NCI-H1105 treated with DMSO at 0.1 percent for 48 hours (cell line): ENCODE measurements at regions not wholly inside any gene's neighbourhood (a gene's known extent, or its start where the extent isn't known, plus 50 kb on each side); places are given as distances from the start of the nearest gene placed in this dataset.

Source experiments
- DNase-seq: peaks from one replicate; lab custom pipeline; 2025; lab: John Stamatoyannopoulos, UW

DNA sequence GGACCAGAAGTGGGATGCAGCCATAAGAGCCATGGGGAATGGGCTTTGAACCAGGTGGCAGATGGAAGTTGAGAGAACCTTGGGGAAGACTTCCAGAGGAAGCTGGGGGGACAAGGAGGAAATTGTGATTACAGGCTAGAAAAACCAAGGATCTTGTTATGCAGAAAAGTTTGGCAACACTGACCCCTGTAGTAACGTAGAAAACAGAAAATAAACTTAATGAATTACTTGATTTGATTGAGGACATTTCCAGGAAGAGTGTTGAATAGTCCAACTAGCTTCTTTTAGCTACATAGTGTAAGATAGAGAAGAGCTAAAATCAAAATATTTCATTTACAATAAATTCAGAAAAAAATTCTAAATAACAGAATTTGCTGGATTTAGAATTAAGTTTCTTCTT, 91.9 kb upstream of the GPC1 start:
- no peak for DNase-seq

DNA sequence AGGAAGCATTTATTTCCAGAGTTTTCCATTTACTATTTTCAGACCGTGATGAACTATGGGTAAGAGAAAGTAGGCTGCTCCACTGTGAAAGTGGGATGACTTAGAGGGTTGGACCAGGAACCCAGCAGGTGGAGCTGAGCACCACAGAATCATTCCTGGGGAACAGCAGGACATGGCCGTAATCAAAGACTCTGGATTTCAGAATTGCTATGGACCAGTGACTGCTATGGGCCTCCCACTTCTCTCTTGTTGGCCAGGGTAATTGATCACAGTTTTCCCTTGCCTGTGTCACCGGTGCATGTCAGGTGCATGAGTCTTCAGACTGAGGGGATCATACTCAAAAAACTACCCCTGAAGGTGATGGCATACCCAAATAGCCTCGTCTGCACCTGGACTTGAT, 90.6 kb upstream of the GPC1 start:
- no peak for DNase-seq

DNA sequence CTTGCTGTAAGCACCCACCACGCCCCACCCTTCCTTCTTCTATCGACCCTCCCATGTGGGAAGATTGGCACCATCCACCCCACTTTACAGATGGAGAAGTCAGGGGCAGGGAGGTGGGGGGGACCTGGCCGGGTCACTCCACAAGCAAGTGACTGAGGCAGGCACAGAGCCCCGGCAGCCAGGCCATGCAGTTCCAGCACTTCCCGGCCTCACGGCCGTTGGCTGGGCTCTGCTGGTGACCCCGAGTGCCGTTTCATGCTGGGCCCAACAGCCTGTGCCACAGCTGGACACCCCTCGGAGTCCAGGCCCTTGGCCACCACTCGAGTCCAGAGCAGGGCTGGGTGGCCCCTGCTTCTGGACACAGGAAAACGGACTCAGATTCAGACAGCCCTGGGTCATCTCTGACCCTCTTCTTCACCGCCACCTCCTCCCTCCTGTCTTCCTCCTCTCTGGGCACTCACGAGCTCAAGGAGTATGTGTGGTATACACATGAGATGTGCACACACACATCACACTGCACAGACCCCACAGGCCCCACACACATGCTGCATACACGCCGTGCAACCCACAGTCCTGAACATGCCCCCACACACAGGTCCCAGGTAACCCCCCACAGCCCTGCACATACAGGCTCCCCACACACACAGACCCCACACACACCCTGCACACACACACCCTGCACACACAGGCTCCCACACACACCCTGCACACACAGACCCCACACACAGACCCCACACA, 89.3 kb upstream of the GPC1 start:
- DNase-seq, result no peak

DNA sequence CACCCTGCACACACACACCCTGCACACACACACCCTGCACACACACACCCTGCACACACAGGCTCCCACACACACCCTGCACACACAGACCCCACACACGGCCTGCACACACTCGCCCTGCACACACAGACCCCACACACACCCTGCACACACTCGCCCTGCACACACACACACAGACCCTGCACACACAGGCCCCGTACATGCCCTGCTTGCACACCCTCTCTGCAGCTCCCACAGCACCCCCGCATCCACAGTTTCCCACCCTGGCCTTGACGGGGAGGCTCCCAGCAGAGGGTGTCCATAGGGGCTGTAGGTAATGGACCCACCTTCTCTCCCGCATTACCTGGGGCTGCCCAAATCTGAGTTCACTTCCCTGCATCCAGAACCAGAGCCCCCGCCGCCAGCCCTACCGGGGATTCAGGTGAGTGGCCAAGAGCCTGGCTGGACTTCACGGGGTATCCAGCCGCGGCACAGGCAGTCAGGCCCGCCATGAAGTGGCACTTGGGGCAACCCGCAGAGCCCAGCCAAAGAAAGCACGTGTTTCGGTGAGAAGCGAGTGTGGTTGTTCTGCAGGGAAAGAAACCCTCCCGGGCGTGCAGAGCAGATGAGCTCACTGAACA, 88.6 kb upstream of the GPC1 start:
- DNase-seq, result no peak

DNA sequence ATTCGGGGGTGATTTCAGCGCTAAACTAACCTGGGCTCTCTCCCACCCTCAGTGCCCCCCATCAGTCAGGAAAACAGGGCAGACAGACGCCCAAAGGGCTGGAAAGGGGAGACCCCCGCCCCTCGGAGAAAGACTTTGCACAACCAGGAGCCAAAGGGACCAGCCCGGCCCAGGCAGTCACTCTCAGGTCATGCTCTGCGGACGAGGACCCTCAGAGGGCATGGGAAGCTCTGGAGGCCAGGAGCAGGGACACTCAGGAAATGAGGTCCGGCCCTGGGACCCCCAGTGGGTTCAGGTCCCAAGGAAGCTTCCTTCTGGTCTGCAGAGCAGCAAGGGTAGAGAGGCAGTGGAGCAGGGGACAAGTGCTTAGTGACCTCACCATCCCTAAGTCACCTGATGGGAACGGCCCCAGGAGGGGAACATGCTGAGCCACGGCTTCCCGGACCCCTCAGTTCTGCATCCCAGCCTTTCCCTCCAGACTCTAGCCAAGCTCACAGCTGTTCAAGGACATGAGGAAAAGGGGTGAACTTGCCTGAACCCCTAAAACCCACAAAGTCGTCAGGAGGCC, 88.0 kb upstream of the GPC1 start:
- DNase-seq, result no peak

DNA sequence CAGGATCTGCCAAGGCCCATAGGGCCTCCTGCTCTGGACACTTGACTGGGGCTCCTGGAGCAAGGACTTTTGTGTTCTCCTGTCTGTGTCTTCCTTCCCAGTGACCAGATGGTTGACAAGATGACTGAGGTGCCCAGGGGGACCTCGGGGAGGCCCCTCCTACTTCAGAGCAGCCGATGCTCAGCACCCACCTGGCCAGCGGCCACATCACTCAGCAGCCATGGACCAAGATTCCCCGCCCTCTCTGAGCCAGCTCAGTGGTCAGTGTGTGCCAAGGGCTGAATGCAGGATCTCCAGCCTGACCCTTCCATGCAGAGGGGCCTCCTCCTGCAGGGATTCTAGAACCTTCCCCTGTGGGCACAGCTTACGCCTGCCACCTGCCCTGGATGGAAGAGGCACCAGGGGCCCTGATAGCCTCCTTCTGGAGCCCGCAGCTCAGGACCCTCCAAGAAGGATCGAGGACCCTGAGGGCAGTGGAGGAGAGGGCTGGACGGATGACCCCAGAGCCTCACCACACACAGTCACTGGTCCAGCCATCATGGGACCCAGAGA, 87.4 kb upstream of the GPC1 start:
- DNase-seq, result no peak

DNA sequence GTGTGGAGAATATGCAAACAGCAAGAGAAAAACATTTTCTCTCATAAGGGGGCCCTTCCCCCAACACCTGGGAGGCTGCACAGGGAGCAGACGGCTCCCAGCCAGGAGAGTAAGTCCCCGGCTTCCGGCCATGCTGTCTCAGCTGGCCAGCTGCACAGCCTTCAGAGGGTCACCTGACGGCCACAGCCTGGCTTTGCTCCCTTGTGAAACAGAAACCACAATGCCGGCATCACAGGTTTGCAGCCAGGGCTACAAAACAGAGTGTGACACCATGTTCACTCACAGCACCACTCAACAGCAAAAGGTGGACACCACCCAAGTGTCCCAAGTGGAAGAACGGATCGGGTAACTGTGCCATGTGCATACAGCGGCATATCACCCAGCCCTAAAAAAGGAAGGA, 86.9 kb upstream of the GPC1 start:
- no peak for DNase-seq

DNA sequence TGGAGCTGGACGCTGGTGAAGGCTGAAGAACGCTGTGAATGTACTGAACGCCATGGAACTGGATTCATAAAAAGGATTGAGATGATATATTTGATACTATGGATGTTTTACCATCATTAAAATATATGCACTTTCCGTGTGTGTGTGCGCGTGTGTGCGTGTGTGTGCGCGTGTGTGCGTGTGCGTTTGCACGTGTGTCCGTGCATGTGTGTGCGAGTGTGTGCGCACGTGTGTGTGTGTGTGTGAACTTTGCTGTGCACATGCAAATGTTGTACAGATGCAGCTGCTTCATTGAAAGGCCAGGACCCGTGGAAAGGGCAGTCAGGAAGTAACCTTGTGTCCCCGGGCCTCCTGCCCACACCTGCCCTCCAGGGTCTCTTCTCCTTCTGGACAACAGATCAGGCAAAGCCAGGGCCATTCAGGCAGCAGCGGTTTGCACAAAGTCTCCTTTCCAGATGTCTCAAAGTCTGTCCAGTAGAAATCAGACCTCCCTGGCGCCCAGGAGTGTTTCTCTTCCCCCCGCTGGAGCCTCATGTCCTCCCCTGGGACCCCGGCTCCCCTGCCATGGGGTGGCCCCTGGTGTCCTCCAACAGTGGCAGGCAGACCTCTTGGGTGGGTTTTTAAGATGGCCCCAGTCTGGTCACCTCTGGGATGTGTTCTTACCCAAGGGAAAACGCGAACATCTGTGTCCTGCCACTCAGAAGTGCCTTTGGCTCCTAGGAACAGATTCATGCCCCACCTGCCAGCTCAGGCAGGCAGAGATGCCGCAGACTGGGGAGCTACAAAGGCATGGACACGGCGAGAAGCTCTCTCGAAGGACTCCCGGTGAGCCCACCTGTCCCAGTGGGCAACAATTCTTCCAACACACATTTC, 86.1 kb upstream of the GPC1 start:
- no peak for DNase-seq

DNA sequence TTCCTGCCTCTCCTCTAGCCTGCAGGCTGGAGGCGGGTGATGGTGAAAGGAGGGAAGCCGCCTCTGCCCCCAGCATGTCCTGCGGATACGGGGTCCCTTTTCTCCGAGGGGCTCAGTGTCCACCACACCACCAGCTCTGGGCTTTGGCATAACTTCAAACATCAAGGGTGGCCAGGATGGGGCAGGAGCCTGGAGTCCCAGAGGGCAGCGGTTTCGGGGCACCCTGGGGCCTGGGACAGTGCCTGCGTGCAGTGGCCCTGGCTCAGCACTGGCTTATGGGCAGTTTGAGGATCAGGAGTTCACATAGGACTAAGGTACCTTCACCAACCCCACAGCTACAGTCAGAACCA, 85.5 kb upstream of the GPC1 start:
- no peak for DNase-seq

DNA sequence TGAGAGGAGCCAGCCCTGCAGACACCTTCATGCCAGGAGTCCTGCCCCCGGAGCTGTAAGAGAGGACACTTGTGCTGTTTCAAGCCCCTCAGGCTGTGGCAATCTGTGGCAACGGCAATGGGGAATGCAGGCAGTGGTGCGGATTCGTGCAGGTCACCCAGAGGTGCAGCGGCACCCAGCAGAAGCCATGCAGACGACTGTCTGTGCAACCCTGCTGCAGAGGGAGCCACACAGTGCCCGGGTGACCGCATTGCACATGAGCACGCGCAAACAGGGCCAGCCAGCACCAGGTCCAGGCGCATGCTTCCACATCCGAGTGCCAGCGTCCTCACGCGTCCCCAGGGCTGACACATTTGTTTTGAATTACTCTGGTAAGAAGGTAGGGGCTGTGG, 84.8 kb upstream of the GPC1 start:
- no peak for DNase-seq

DNA sequence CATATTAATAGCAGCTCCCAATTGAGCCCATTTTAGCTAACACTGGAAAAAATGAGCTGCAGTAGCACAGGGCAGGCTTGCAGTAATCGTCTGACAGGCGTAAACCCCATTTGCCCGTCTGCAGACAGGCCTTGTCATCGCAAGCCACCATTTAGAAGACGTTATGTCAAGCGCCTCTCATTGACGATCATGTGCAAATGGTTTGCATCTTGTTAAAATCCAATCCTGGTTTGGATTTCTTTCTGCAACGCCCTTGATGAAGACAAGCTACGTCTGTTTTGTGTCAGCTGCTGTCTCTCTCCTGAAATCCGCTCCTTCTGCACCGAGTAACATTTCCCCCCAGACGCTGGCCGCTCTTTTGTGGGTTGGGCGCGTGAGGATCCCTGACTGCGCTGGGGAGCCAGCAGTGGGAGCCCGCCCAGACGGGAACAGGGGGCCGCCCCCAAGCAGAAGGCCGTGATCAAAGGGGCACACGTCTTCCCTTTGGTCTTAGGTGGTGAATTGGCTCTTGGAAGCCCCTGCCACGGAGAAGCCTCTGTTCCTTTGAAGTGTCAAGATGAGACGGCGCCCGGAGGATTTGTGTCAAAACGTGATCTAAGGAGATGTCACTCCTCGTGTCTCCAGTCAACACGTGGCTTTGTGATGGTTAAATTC, 84.2 kb upstream of the GPC1 start:
- DNase-seq, result no peak

DNA sequence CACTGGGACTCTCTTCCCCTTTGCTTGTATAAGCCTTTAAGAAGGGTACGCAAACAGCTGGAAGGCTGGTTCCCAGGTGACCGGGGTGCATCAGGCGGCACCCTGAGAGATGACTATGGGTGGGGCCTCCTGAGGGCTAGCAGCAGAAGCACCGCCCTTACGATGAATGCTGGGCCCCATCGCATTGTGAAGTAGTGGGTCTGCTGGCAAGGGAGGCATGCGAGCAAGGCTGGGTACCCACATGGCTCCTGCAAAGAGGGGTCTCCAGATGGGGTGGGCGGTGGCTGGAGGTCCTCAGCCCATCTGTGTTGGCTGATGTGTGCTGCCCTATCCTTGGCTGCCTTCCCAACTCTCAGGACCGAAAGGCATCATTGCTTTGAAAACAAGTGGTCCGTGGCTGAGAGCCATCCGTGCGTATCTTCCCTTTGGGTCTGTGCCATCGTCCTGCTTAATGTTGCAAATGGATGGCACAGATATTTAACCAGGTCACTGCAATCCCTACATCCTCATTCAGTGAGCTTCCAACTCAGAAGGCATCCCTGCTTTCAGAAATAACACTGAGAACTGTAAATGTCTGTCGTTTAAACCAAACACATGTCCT, 83.5 kb upstream of the GPC1 start:
- DNase-seq, result peak; percentile 80

DNA sequence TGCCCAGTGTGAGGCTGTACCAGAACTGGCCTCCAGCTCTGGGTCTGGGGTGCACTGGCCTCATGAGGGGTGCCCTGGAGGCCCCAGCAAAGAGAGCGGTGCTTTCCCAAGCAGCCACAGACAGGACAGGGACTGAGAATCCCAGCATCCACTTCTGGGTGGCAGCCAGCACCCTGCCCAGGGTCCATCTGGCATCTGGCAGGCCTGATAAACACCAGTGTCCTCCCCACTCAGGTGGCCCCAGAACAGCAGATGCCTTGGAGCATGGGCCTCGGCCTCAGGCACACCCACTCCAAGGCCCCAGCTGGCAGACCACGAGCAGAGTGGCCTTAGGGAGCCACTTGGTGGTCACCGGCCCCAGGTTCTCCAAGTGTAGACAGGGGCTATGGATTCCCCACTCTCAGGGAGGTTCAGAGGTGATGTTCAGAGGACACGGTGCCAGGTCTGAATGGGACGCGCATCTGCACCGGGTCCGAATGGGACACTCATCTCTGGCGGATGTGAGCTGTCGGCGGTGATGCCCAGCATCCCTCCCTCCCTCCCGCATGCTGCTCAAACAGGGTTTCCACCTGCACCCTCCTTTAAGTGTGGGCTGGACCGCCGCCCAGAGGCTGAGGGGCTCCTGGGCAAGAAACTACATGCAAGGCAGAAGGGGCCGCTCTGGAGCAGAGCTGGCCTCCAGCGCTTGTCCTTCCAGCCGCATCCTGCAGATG, 82.2 kb upstream of the GPC1 start:
- peak; percentile 69 for DNase-seq

DNA sequence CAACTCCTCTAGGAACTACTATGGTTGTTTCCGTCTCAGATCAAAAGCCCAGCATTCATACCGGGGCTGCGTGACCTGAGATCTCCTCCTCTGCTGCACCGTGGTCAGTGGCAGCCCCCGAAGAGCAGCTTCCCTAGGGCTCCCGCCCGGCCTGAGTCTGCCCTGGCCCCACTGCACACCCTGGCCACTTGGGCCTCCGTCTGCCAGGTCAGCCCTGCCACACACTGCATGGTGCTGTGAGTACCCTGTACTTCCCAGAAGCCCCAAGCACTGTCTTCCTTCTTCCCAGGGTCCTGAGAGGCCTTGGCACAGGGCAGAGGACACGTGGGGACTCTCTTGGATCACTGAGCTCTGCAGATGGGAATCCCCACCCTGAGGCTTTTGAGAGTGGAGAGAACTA, 81.5 kb upstream of the GPC1 start:
- no peak for DNase-seq

DNA sequence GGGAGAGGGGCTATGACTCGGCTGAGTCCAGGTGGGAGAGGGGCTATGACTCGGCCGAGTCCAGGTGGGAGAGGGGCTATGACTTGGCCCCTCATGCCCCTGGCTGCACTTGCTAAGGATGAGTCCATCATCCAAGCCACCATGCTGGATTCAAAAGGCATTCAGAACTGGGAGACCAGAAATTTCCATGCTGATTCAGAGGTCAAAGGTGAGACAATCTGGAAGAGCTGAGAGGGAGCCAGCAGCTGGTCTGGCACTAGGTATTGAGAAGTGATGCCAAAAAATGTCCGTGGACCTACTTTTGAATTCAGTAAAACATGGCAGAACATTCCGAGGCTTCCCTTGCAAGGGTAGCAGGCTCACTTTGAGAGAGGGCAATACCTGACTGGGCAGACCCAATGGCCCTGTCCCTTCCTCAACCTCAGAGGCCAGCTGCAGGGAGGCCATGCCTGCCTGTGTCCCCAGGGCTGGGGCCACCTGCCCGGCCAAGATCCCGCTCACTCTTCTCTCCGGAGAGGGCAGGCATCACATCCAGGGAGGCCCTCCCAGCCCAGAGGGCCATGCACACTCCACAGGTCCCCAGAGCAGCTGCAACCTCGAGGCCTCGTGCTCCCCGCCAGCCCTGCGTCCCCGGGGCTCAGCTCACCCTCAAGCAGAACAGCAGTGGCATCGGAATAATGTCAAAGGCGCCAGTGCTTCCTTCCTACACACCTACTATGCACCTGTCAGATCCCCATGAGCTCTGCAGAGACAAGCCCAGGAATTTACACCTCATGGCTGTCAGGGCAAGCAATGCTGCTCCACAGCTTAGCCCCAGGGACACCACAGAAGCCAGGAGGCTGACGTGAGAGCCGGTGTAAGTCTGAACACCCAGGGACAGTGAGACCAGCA, 80.2 kb upstream of the GPC1 start:
- no peak for DNase-seq

DNA sequence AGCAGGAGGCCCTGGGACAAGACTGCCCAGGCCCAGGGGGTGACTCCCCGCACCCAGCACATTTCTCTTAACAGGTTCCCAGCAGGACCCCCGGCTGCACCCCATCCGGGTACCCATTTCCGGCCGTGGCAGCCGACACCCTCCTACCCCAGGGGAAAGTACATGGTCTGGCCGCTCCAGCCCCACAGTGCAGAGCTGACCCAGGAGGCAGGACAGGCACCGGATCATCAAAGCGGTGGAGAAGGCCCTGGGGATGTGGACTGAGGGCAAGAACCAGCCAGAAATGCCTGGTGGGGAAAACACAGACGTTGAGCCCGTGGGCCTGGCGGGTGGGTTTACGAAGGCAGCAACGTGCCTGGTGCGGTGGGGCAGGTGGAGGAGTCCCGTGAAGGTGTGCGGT, 79.5 kb upstream of the GPC1 start:
- no peak for DNase-seq

DNA sequence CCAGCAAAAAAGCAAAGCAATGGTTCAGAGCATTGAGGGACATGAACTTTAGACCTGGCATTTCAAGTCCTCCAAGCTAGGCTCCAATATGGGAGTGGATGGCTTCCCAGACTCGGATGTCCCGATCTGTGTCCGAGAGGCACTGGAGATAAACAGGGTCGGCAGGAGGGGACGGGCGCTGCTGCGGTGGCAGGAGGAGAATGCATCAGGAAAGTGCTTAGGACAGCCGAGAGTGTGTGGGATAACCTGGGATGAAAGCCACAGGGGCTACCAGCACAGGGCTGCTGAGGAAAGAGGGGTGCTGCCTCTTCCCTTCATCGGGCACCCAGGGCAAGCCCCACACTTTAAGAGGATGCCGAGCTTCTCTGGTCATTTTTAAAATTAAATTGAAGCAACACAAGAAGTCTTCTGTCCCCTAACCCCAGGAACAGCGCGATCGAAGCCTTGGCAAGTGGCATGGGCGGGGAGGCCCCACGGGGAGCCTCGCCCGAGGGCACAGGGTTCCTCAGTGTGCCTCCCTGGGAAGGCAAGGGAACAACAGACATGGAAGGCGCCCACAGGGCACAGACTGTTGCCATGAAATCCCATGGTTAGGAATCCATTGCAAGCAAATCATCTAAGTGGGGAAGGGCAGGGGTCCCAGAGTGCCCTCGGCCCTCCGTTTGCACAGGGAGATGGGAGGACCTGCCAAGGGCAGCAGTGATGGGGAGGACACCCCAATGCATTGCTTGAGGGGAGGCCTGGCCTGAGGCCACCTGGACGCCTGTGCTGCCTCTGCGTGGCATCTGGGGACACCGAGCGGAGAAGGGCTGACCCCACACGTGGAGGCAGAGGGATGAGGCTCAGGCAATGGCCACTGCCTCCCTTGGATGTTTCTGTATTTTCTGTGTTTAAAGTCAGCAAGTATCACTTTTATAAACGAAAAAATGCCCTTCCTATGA, 78.5 kb upstream of the GPC1 start:
- DNase-seq, result no peak

DNA sequence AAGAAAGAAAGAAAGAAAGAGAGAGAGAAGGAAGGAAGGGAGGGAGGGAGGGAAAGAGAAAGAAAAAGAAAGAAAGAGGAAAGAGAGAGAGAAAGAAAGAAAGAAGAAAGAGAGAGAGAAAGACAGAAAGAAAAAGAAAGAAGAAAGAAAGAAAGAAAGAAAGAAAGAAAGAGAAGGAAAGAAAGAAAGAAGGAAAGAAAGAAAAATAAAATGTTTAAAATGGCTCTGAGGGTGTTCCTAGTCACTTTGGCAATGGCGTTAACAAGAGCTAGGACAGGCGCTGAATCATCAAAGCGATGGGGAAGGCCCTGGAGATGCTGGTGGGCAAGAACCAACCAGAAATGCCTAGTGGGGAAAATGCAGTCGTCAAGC, 77.8 kb upstream of the GPC1 start:
- no peak for DNase-seq

DNA sequence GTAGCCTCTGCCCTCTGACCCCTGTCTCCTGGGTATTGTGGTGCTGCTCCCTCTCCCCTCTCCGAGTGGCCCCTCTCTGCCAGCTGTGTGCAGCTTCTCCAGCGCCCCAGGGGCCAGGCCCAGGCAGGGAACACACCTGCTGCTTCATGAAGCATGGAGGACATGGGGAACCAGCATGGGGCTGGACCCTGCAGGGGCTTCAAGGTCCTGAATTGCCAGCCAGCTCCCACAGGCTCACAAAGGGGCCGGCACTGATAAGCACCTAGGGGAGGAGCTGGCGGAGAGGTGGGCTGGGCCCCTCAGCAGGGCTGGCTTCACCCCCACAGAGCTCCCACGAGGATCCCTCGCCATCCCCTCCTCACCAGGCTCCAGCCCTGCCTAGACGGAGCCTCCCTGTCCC, 77.4 kb upstream of the GPC1 start:
- no peak for DNase-seq
